IMR-90 (cell line): ENCODE measurements at regions not wholly inside any gene's neighbourhood (a gene's known extent, or its start where the extent isn't known, plus 50 kb on each side); places are given as distances from the start of the nearest gene placed in this dataset.
A peak's percentile ranks its signal among the peaks of the same experiment; 100 is the strongest.

Experiments used
- ATAC-seq: fragments of 200-7000 bp; cut with Tn5 transposase; 2 replicates; pipeline ENCODE4 v1.9.1; 2020; ENCODE audit warnings: low read depth, mild to moderate bottlenecking, moderate library complexity
- BruUV-seq: library from RNA; stranded (reverse); fragments of 400-500 nt; replicated peaks from 2 replicates; lab custom pipeline; 2021; lab: Mats Ljungman, UMichigan
- CTCF ChIA-PET: fragments of 300-600 bp; formaldehyde crosslinking; extraction: SDS; loops from one replicate; lab custom pipeline; 2021; ENCODE audit warnings: antibody characterized with exemption; lab: Yijun Ruan, JAX
- POLR2A ChIA-PET: fragments of 300-600 bp; sonication (Branson Sonifier 250); formaldehyde crosslinking; loops from one replicate; lab custom pipeline; 2022; ENCODE audit warnings: antibody characterized with exemption; ENCODE audit not compliant: unreplicated experiment; lab: Charles Lee
- DNase-seq: peaks from one replicate; pipeline ENCODE4 v3.0.0; 2013
- H2AFZ ChIP-seq: replicated peaks from 2 replicates; pipeline ENCODE3; 2013; ENCODE audit warnings: low read length, mild to moderate bottlenecking; ENCODE audit not compliant: poor library complexity
- H2AK5ac ChIP-seq: 2 replicates; pipeline ENCODE4 v1.6.1; 2013; ENCODE audit warnings: low read depth, low read length, inconsistent platforms
- H2AK9ac ChIP-seq: replicated peaks from 2 replicates; pipeline ENCODE3; 2013; ENCODE audit warnings: mild to moderate bottlenecking, low read depth, low read length, moderate library complexity; ENCODE audit not compliant: poor library complexity
- H2BK120ac ChIP-seq: 2 replicates; pipeline ENCODE4 v1.6.1; 2013; ENCODE audit warnings: low read depth, low read length, inconsistent platforms
- H2BK15ac ChIP-seq: 3 replicates; pipeline ENCODE4 v1.6.1; 2013; ENCODE audit warnings: low read depth, low read length, inconsistent platforms
- H2BK20ac ChIP-seq: 2 replicates; pipeline ENCODE4 v1.6.1; 2013; ENCODE audit warnings: low read depth, mild to moderate bottlenecking, inconsistent platforms, low read length, moderate library complexity
- H2BK5ac ChIP-seq: 2 replicates; pipeline ENCODE4 v1.6.1; 2013; ENCODE audit warnings: mild to moderate bottlenecking, low read depth, low read length, inconsistent platforms; ENCODE audit not compliant: poor library complexity, severe bottlenecking
- H3K14ac ChIP-seq: replicated peaks from 2 replicates; pipeline ENCODE4 v1.6.1; 2013; ENCODE audit warnings: low read depth, low read length, inconsistent platforms
- H3K18ac ChIP-seq: 2 replicates; pipeline ENCODE4 v1.6.1; 2013; ENCODE audit warnings: low read depth, low read length, control low read depth
- H3K23ac ChIP-seq: 2 replicates; pipeline ENCODE4 v1.6.1; 2013; ENCODE audit warnings: low read depth, low read length, inconsistent platforms
- H3K27ac ChIP-seq: 2 replicates; pipeline ENCODE4 v1.5.1; 2013; ENCODE audit warnings: mild to moderate bottlenecking, control low read depth, low read length; ENCODE audit not compliant: insufficient read depth
- H3K27me3 ChIP-seq: 2 replicates; pipeline ENCODE4 v1.6.1; 2013; ENCODE audit warnings: low read length; ENCODE audit not compliant: control insufficient read depth, insufficient read depth
- H3K36me3 ChIP-seq: 2 replicates; pipeline ENCODE4 v1.6.1; 2013; ENCODE audit warnings: low read length, mixed read lengths; ENCODE audit not compliant: control insufficient read depth, insufficient read depth
- H3K4ac ChIP-seq: 2 replicates; pipeline ENCODE4 v1.6.1; 2013; ENCODE audit warnings: low read depth, low read length, inconsistent platforms
- H3K4me1 ChIP-seq: 2 replicates; pipeline ENCODE4 v1.6.1; 2013; ENCODE audit warnings: low read length, mixed read lengths; ENCODE audit not compliant: control insufficient read depth, insufficient read depth
- H3K4me2 ChIP-seq: 2 replicates; pipeline ENCODE4 v1.6.1; 2013; ENCODE audit warnings: low read depth, mild to moderate bottlenecking, control low read depth, low read length, moderate library complexity
- H3K4me3 ChIP-seq: 2 replicates; pipeline ENCODE4 v1.5.1; 2013; ENCODE audit warnings: low read depth, mild to moderate bottlenecking, control low read depth, low read length, moderate library complexity; ENCODE audit not compliant: insufficient read depth
- H3K56ac ChIP-seq: 2 replicates; pipeline ENCODE4 v1.6.1; 2013; ENCODE audit warnings: low read length, inconsistent platforms; ENCODE audit not compliant: insufficient read depth; ENCODE audit errors: extremely low read depth
- H3K79me1 ChIP-seq, 2 experiments: 2 replicates each; pipeline ENCODE4 v1.6.1; 2013; ENCODE audit warnings: low read length in 2 of 2, inconsistent platforms in 1 of 2, low read depth in 1 of 2
- H3K9ac ChIP-seq: 2 replicates; pipeline ENCODE4 v1.6.1; 2013; ENCODE audit warnings: low read depth, low read length, control low read depth
- H3K9me1 ChIP-seq: 2 replicates; pipeline ENCODE4 v1.6.1; 2013; ENCODE audit warnings: low read length, inconsistent platforms; ENCODE audit not compliant: insufficient read depth
- H3K9me3 ChIP-seq: 2 replicates; pipeline ENCODE4 v1.6.1; 2013; ENCODE audit warnings: low read length; ENCODE audit not compliant: control insufficient read depth, insufficient read depth
- H4K20me1 ChIP-seq: 2 replicates; pipeline ENCODE4 v1.6.1; 2013; ENCODE audit warnings: low read length, inconsistent platforms; ENCODE audit not compliant: insufficient read depth
- H4K5ac ChIP-seq: 2 replicates; pipeline ENCODE4 v1.6.1; 2013; ENCODE audit warnings: mild to moderate bottlenecking, low read depth, low read length, control low read depth
- H4K8ac ChIP-seq, 2 experiments: 2 replicates each; pipeline ENCODE4 v1.6.1; 2013; ENCODE audit warnings: low read depth in 2 of 2, low read length in 2 of 2, control low read depth in 1 of 2, inconsistent platforms in 1 of 2
- H4K91ac ChIP-seq: 2 replicates; pipeline ENCODE4 v1.6.1; 2013; ENCODE audit warnings: low read depth, low read length, inconsistent platforms; ENCODE audit not compliant: insufficient read depth
- CEBPB ChIP-seq: IDR thresholded peaks from 2 replicates; pipeline ENCODE4 v1.6.1; 2012; ENCODE audit warnings: low read depth, low read length, improper control_type of control experiment
- CTCF ChIP-seq: conservative IDR thresholded peaks from 2 replicates; pipeline ENCODE4 v1.5.1; 2012; ENCODE audit warnings: mild to moderate bottlenecking, low read depth, low read length, improper control_type of control experiment
- USF2 ChIP-seq: fragments of 150-350 bp; IDR thresholded peaks from 2 replicates; pipeline ENCODE4 v1.6.1; 2017; ENCODE audit warnings: mild to moderate bottlenecking, antibody characterized with exemption, low read length, low read depth
- WGBS, 2 experiments: methylation state at CpG; one replicate each; pipeline versions ENCODE4 v1.1.5 to v1.1.7; 2013; ENCODE audit warnings: missing lambda C conversion rate in 2 of 2; ENCODE audit not compliant: insufficient read length in 1 of 2; ENCODE audit errors: extremely low coverage in 2 of 2; 5-methylcytosine and 5-hydroxymethylcytosine counted together
- dilution Hi-C: fragments of 300-500 bp; cut with HindIII; formaldehyde crosslinking; loops from one replicate; pipeline ENCODE4 v1.14.3; 2018; ENCODE audit warnings: low sequenced_read_pairs; ENCODE audit not compliant: unreplicated experiment
- in situ Hi-C: fragments of 300-500 bp; cut with MboI; formaldehyde crosslinking; loops from 3 replicates; pipeline ENCODE4 v1.14.3; 2019; ENCODE audit warnings: low sequenced_read_pairs, inconsistent platforms, mixed read lengths
- intact Hi-C: fragments of 100-400 bp; cut with micrococcal nuclease; formaldehyde crosslinking; loops from 2 replicates; pipeline ENCODE4 v1.10.0; 2022

- no peak overlapping the region for H3K14ac ChIP-seq
- H2BK5ac ChIP-seq = no peak overlapping the region
- no peak overlapping the region for H4K5ac ChIP-seq
- H2BK120ac ChIP-seq = no peak overlapping the region
- peaks cover 3% of the 10 kb centered on the region for H3K36me3 ChIP-seq
- H4K8ac ChIP-seq = no peak overlapping the region
- no peak overlapping the region for H2AK9ac ChIP-seq
- CTCF ChIA-PET = interaction anchor here (1.2 to 2.4 kb wide), 2 partner anchors 39 to 282 kb away, joined by 3 to 10 read pairs; no protein-coding TSS in a partner anchor
- no peak overlapping the region for H3K56ac ChIP-seq
- no peak overlapping the region for H4K91ac ChIP-seq
- no peak overlapping the region for H3K23ac ChIP-seq
- H3K79me1 ChIP-seq = peaks cover 30 to 58% of the 10 kb centered on the region in 2 experiments
- ATAC-seq = no peak
- H3K18ac ChIP-seq = 0 out of 2 replicates have a peak overlapping the region, but pooled peaks have one; percentile 34
- peaks cover 6% of the 10 kb centered on the region; the same call in 1 of the 2 replicates for H4K20me1 ChIP-seq
- H3K4me3 ChIP-seq = no peak overlapping the region
- intact Hi-C loops = loop anchor here (2.0 to 5.0 kb wide), 2 partner anchors 22 to 82 kb away; no protein-coding TSS in a partner anchor
- WGBS, 2 experiments = no CpG with 5 or more reads among the region's 5 CpGs
- no peaks in the 10 kb centered on the region for H3K9me3 ChIP-seq
- peaks cover 14% of the 10 kb centered on the region for H3K4me1 ChIP-seq
- POLR2A ChIA-PET = no interaction called here
- H2AK5ac ChIP-seq = no peak overlapping the region
- H3K27me3 ChIP-seq = no peaks in the 10 kb centered on the region
- 0 out of 3 replicates have a peak overlapping the region, but pooled peaks have one; percentile 2 for H2BK15ac ChIP-seq
- in situ Hi-C loops = no loop called here
- TF ChIP-seq USF2 = no peak
- TF ChIP-seq CTCF = no peak
- no peak for TF ChIP-seq CEBPB
- H3K4me2 ChIP-seq = no peak overlapping the region
- H3K4ac ChIP-seq = no peak overlapping the region; the same call in 1 of the 2 replicates
- DNase-seq = no peak
- H3K9me1 ChIP-seq = peaks cover 3% of the 10 kb centered on the region; the same call in 1 of the 2 replicates
- no peak overlapping the region for H2BK20ac ChIP-seq
- dilution Hi-C loops = no loop called here
- no peak overlapping the region for H2AFZ ChIP-seq
- no TSS peak for BruUV-seq
- H3K27ac ChIP-seq = no peak overlapping the region
- no peak overlapping the region for H3K9ac ChIP-seq
Measured at GRCh38 chr4:71269233-71269632, 69.6 kb upstream of the SLC4A4 start.
